Stimulated activated CD8-positive, alpha-beta memory T cell treated with anti-CD3 and anti-CD28 coated beads, Interleukin-4, amount 100 ng/mL, for 1 hour (primary cell): ENCODE measurements at regions not wholly inside any gene's neighbourhood (a gene's known extent, or its start where the extent isn't known, plus 50 kb on each side); places are given as distances from the start of the nearest gene placed in this dataset.
"Not testable (repeated sequence)": the region's sequence is repeated elsewhere in the genome, so short reads cannot be mapped to it uniquely, and the experiment has no call there.

ENCODE experiments used
- DNase-seq, 2 donors: peaks; one replicate each; pipeline ENCODE4 v3.0.0-alpha.2; 2020; ENCODE audit warnings: low read depth in 2 of 2, low spot score in 1 of 2

DNA sequence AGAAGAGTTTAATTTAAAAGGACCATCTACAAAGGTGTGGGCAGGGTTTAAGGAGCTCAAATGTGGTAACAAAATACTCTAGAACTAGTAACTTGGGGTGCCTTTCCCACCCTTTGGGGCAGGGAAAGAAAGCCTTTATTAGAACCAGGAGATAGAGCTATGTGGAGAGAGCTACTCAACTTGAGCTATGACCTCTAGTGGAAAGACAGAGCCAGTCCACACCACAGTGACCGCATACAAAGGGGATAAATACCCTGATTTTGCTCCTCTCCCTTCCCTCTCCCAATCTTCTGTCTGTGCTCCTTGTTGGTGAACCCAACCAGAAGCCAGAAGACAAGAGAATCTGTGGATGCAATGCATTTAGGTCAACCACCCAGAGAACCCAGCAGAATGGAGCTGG lies 54.4 kb upstream of the JAK1 start:
- DNase-seq = no peak

DNA sequence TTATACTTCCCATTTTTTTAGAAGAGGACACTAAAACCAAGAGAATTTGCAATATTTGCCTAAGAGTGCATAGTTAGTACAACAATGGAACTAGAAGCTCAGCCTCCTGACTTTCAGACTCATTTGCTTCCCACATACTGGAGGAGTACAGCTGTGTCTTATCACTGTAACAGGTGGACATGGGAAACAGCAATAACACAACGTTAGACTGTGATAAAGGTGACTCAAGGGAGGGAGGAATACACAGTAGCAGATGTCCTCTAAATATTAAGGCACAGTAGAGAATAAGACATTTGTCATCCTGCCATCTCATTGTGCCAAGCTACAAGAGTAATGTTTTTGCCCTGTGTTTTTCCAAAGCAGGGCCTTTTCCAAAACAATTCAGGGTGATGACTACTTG lies 55.4 kb upstream of the JAK1 start:
- no peak for DNase-seq

DNA sequence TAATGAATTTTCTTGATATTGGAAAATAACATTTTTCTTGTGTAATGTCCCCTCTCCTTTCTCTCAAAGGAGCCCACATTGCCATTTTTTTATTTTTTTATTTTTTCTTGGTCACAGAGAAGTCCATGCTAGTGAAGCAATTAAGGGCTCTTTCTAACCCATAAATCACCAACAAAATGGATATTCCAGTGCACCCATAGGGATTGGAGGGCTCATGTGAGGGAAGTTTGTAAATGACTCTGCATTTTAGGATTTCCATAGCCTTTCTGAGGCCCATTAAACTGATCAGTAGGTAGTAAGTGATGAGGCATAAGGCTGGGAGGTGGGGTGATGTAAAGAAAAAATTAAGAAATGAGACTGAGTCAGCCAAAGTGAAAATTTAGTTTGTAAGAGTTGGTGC lies 55.9 kb upstream of the JAK1 start:
- no peak for DNase-seq

DNA sequence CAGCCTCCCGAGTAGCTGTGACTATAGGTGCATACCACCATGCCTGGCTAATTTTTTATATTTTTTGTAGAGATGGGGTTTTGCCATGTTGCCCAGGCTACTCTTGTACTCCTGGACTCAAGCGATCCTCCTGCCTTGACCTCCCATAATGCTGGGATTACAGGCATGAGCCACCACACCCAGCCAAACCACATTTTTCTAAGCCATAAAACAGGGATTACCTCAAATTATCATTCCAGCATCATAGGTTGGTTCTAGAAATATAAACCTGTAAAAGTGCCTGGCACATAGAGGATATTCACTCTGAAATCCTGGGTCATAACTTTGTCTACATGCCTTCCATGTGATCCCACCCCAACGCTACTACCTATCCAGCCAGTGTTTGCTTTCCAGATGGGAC lies 59.4 kb upstream of the JAK1 start:
- no peak for DNase-seq

DNA sequence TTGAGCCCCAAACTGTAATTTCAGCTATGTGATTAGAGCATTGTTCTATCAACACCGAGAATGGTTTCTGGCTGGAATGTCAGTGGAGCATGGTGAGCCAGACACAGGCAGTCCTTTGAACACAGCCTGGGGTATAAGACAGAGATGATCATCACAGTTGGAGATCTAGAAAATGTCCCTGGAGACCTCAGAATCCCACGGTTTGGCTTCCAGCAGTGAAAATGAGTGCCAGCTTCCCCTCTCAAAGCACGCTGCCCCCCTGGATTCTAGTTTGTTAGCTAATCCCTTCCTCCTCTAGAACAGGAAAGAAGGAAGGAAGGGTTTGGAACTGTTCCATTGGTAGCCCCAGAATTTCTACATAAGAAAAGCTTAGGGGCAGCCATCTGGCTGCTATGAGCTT lies 59.9 kb upstream of the JAK1 start:
- DNase-seq = no peak

DNA sequence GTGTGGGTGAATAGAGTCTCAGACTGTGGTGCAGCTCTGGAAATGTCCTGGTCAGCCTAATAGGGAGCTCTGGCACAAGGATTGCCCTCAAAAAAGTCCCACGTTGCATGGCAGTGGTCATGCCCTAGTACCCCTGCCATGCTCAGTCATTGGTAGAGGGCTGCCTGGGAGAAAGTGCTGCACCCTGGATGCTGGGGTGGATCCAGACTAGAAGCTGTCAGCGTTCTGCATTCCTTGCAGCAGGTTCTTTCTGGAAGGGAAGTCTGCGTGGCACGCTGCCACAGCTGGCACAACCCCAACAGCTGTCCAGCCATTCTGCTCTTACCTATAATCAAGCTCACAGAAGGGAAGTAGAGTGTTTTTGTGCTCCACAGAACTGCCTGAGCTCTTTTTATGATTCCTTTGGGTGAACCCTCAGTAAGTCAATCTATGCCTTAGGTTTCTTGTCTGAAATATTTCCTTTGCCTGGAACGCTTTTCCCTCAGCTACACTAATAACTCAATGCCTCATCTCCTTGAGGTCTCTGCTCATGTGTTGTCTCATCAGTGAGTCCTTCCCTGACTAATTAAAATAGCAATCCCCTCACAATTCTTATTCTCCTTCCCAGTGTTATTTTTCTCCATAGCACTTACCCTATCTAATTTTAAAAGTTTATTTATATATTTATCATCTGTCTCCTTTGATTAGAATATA lies 61.5 kb upstream of the JAK1 start:
- DNase-seq = no peak

DNA sequence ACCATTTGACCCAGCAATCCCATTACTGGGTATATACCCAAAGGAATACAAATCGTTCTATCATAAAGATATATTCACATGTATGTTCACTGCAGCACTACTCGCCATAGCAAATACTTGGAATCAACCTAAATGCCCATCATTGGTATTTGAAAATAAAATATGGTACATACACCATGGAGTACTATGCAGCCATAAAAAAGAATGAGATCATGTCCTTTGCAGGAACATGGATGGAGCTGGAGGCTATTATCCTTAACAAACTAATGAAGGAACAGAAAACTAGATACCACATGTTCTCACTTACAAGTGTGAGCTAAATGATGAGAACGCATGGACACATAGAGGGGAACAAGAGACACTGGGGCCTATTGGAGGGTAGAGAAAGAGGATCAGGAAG lies 63.1 kb upstream of the JAK1 start:
- not testable (repeated sequence) for DNase-seq

DNA sequence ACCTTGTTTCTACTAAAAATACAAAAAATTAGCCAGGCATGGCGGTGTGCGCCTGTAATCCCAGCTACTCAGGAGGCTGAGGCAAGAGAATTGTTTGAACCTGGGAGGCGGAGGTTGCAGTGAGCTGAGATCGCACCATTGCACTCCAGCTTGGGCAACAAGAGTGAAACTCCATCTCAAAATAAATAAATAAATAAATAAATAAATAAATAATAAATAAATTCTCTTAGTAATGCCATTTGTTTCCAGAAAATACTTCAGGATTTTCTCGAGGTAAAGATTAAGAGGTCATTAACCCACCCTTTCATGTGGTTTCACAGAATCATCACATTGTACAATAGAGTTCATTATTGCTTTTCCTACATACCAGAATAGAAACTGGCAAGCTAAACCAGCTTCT lies 68.5 kb upstream of the JAK1 start:
- not testable (repeated sequence) for DNase-seq

DNA sequence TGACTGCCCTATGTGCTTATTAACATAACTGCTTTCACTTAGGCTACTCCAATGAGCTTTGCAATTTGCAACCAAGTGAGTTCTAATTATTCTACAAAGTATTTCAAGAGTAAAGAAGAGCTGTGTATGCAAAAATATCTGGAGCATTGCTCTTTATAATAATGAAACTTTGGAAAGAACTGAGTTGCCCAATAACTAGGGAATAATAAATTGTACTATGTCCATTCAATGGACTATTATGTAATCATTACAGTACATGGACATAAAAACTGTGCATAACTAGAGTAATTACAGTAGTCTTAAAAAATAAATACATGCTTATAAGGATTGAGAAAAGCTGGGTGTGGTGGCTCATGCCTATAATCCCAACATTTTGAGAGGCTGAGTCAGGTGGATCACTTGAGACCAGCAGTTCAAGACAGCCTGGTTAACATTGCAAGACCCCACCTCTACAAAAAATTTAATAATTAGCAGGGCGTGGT lies 70.3 kb upstream of the JAK1 start:
- DNase-seq = no peak

DNA sequence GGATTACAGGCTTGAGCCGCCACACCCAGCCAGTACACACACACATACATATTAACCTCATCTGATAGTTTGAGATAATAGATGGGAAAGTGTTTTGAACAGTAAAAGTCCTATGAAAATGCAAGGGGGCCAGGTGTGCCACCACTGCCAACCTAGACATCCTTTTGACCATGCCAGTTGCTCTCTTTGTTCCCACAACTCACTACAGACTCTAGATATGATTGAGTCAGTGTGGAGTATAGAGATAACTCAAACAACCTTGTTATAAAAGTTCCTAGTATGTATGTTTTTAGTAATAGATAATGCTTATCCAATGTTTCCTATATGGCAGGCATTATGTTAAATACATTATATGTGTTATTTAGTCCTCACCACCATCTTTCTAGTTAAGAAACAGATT lies 72.7 kb upstream of the JAK1 start:
- DNase-seq = no peak

DNA sequence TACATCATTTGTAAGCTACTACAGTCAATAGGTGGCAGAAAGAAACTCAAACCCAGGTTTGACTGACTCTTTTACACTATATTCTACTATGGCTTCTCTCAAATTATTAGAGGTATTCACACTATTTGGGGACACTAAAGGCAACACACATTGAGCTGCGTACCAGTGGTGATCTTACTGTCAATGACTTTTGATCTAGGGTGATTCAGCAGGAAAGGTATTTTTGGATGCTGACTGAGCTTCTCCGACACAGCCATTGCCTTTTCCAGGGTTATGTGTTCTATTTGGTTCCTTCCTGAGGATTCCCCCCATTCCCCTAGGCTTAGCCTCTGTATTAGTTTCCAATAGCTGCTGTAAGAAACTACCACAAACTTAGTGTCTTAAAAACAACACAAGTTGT lies 73.2 kb upstream of the JAK1 start:
- DNase-seq = no peak

DNA sequence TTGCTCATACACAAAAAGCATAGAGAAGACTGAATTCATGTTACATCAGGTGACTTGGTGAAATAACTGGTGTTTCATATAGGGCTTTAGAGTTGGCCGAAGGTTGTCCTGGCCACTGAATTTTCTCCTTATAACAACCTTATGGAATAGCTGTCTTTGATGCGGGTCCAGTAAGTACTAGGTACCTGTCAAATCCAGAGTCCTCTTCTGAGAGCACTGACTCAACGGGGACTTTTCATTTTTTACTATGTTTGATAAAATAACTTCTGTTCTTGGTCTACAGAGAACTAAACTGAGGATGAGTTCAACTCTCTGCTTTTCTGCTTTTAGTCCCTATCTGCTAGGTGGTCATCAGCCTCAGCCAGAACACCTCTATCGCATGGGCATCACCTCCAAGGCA lies 76.1 kb upstream of the JAK1 start:
- DNase-seq = no peak

DNA sequence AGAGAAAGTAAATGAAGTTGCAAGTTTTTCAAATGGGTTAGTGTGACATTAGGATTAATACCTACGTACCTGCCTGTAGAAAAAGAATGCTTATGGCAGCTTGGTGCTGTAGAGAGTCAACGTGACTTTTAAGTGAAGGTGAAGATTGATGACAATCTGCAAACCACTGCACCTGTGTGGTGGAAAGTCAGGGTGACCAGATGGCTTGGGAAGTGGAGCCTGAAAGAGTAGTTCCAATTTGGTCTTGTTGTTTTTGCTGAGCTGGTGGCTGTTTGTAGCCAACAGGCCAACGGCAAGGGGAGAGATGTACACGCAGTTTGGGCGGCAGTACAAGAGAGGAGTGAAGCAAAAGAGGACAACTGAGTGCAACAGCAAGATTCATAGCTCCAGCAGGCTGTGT lies 78.1 kb upstream of the JAK1 start:
- no peak for DNase-seq

DNA sequence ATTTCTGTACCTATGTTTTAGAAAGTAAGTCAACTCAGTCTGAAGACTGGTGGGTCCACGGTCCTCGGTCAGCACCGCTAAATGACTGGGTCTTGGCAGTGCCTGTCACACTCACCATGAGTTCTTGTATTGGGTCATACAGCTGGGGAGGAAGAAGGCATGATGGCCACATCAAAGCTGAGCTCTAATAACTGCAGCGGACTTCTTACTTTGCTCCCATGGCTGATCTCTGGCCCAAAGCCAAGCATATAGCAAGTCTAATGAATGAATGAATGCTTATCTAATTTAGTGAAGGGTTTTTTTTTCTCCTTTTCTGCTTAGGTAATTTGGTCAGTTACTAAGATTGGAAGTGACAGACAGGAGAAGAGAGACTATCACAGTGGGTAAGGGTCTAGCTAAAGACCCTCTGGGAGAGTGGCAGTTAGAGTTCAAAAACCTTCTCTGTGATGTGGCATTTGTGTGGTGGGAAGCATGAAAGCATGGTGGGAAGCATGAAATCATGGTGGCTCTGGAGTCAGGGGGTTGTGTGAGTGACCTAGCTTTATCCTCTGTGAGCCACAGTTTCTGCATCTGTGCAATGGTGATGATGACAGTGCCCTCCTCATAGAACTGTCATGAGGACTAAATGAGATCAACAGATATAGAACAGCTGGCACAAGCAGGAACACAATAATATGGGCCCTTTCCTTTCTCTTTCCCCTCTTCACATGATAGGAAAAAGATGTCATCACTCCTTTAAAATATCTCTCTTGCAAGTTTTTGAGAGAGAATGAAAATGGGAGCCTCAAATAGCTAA lies 78.9 kb upstream of the JAK1 start:
- no peak for DNase-seq

DNA sequence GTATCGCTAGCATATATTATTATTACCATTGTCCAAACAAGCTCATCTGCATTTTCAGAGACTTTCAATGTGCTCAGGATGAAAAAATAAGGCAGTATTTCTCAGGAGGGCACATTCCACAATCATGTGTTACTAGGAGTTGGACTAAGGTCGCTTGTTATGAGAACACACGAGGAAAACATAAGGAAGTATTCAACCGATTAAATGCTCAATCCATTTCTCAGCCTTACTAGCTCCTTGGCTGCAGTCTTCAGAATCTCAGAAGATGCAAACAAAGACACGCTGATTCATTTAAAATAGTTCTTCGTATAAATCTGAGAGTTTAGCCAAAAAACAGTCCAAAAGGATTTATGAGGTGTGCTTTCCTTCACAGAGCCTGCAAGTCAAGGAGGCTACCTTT lies 82.0 kb upstream of the JAK1 start:
- no peak for DNase-seq

DNA sequence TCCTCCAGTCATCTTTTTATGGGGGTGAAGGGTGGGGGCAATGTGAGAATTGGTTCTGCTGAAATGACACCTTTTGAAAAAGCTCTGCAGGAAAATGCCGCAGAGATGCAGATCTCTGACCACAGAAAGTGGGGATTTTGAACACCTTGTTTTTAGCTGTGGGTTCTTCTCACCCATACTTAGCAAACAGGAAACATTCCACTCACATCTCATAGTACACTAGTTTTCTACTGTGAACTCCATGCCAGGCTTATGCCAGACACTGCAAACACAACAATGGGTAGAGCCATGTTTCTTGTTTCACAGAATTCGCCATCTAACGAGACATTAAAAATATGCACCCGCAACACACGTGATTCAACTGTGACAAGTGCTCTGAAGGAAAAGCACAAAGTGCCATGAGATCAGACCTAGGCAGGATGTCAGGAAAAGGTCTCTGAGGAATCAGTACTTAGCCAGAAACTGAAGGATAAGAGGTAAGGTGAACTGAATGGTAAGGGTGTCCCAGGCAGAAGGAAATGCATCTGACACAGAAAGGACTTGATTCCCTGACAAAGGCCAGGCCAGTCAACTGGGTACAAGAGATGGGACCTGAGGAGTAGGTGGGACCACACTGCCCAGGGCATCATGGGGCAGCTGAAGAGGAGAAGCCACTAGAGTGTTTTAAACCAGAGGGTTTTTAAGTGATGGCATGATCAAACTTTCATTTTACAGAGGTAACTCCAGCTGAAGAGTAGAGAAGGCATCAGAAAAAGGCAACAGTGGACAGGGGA lies 83.8 kb upstream of the JAK1 start:
- DNase-seq = no peak

DNA sequence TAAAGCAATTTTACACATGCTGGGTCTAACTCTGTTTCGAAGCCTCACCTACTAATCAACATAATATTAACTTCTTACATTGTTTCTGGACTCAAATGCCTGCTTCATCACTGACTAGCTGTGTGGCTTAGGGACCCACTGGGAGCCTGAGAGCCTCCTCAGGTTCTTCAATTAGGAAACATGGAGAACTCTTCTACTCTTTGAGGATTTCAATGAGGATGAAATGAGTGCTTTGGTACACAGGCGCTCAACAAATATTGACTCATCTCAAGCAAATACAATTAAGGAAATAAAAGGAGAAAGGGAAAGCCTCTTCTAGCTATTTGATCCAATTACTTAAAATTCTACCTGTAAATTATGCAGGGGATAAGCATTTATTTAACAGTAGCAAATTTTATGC lies 84.4 kb upstream of the JAK1 start:
- DNase-seq = no peak

DNA sequence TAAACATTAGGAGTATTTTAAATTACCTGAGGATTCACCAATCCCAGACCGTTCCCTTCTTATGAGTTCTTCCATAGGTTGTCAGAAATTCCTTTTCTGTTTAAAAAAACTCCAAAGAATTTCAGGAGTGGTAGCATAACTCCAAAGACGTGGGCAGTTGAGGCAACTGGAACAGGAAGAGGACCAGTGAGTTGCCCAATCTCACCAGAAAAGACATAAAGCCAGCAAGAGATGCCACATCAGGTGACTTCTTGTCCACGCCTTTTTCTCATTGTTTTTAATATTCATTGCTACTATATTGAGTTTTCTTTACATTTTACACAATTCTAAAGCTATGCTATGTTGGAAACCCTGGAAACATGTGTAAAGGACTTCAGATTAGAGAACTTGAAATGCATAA lies 88.1 kb upstream of the JAK1 start:
- DNase-seq = no peak

DNA sequence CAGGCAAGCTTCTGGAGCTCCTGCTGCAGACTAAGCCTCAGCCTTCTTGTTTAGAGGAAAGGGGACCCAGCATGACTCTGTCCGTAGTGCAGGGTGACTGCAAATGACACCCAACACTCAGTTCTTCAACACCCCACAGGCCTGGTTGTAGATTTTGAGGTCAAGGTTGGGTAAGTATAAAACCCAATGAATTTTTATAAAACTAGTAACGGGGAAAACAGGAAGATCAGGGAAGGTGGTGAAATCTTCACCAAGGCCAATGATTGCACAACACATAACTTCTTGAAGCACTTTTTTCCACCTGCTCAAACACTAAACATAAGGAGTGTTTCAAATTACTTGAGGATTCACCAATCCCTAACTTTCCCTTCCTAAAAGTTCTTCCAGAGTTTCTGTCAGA lies 89.4 kb upstream of the JAK1 start:
- DNase-seq = no peak

DNA sequence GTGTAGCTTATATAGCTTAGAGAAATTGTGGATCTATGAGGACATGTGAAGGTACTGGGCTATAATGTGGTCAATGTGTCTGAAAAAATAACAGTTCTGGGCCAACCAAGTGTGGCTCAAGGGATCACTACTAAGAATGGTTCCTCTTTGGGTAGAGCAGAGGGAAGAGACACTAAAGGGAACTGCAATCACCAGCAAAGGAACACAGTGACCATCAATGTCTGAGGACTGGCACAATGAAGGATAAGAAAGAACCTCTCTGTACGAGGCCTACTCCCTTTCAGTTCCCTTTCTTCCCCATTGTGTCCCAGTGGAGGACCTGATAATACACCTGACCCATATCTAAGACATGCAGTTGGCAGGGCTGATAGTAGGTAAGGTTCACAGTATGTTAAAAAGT lies 89.9 kb upstream of the JAK1 start:
- no peak for DNase-seq

DNA sequence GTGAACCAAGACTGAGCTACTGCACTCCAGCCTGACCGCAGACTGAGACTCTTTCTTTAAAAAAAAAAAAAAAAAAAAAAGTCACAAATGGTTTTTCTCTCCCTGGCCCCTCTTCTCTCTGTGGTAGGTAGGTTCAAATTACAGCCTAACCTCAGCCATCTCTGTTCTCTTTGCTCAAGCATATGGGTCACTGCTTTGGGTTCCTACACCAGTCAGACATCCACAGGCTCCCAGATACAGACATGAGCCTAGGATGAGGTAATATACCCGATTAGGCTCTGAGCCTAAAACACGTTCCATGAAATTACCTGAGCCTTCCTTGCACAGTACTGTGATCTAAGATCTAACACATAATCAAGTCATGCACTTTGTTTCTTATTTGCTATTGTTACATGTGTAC lies 90.5 kb upstream of the JAK1 start:
- DNase-seq = no peak

DNA sequence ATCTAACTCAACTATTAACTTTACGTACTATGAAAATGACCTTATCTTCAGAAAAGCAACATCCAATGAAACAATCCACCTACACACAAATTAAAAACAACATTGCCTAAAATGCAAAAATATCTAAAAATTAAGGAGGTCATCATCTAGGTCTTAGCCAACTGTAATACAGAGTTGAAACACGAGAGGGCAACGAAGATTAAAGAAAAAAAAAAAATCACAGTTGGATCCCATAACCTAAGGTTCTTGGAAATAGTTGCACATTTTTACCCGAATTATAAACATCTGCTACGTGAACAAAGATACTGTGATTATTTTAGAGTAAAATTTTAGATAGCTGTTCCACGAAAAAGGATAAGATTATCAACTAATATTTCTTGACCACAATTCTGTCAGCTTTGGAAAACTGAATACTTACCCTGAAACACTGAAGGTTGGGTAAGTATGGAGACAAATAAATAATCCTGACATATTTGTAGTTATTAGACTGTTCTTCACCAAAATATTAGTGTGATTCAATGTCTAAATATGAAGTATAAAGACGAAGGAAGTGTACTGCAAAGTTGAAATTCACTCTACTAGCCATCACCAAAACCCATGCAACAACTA lies 88.0 kb upstream of the AK4 start:
- DNase-seq = no peak
